ENCODE measurements at regions not wholly inside any gene's neighbourhood (a gene's known extent, or its start where the extent isn't known, plus 50 kb on each side); places are given as distances from the start of the nearest gene placed in this dataset.

- TF ChIP-seq POLR2A (IDR thresholded peaks at IDR 0.05): no peak
- intact Hi-C loops (cut with DNase I; ENCODE audit: low total_unique reads): no loop called here
- no peak for DNase-seq
- Histone ChIP-seq H3K27ac (no peak overlapping the region), H3K4me1 (no peaks in the 10 kb centered on the region), H3K27me3 (no peaks in the 10 kb centered on the region), H3K4me3 (no peak overlapping the region), H3K36me3 (no peaks in the 10 kb centered on the region), H3K9me3 (no peaks in the 10 kb centered on the region)
- in situ Hi-C loops (cut with MboI; ENCODE audit: low sequenced_read_pairs in 4 of 4): no loop called here
- ATAC-seq: no peak
Observed at GRCh38 chr6:45780523-45780922, 235.1 kb downstream of the CLIC5 start.

- ATAC-seq: no peak
- H3K4me1 ChIP-seq: no peaks in the 10 kb centered on the region
- in situ Hi-C loops (cut with MboI; ENCODE audit: low sequenced_read_pairs in 4 of 4): no loop called here
- H3K4me3 ChIP-seq: no peak overlapping the region
- intact Hi-C loops (cut with DNase I; ENCODE audit: low total_unique reads): no loop called here
- no peaks in the 10 kb centered on the region for H3K27me3 ChIP-seq
- H3K36me3 ChIP-seq: no peaks in the 10 kb centered on the region
- DNase-seq: no peak
- TF ChIP-seq POLR2A (IDR thresholded peaks at IDR 0.05) (no peak), CTCF (IDR thresholded peaks at IDR 0.05 in 4 of 5, conservative IDR thresholded peaks at IDR 0.05 in 1 of 5) (no peak)
- no peaks in the 10 kb centered on the region for H3K9me3 ChIP-seq
- H3K27ac ChIP-seq: no peak overlapping the region
Observed at GRCh38 chr6:45775026-45775697, 240.5 kb downstream of the CLIC5 start.

- in situ Hi-C loops (cut with MboI; ENCODE audit: low sequenced_read_pairs in 4 of 4) (no loop called here), intact Hi-C loops (cut with DNase I; ENCODE audit: low total_unique reads) (no loop called here)
- ATAC-seq: no peak
- DNase-seq: no peak
- Histone ChIP-seq H3K9me3 (no peaks in the 10 kb centered on the region), H3K4me3 (no peak overlapping the region), H3K27me3 (no peaks in the 10 kb centered on the region), H3K36me3 (no peaks in the 10 kb centered on the region), H3K27ac (no peak overlapping the region), H3K4me1 (no peaks in the 10 kb centered on the region)
- TF ChIP-seq POLR2A (IDR thresholded peaks at IDR 0.05) (no peak), CTCF (IDR thresholded peaks at IDR 0.05 in 4 of 5, conservative IDR thresholded peaks at IDR 0.05 in 1 of 5) (no peak)
Observed at GRCh38 chr6:45773906-45774305, 241.8 kb downstream of the CLIC5 start.

GRCh38 chr6:45772886-45773495 is 242.7 kb downstream of the CLIC5 start:
- ATAC-seq (no peak), DNase-seq (no peak)
- no peak for TF ChIP-seq CTCF (IDR thresholded peaks at IDR 0.05 in 4 of 5, conservative IDR thresholded peaks at IDR 0.05 in 1 of 5)
- no peak for TF ChIP-seq POLR2A (IDR thresholded peaks at IDR 0.05)
- Histone ChIP-seq H3K36me3 (no peaks in the 10 kb centered on the region), H3K4me3 (no peak overlapping the region), H3K27me3 (no peaks in the 10 kb centered on the region), H3K4me1 (no peaks in the 10 kb centered on the region), H3K9me3 (no peaks in the 10 kb centered on the region), H3K27ac (no peak overlapping the region)
- intact Hi-C loops (cut with DNase I; ENCODE audit: low total_unique reads): no loop called here
- in situ Hi-C loops (cut with MboI; ENCODE audit: low sequenced_read_pairs in 4 of 4): no loop called here

GRCh38 chr6:45772051-45772450 is 243.6 kb downstream of the CLIC5 start:
- Histone ChIP-seq H3K9me3 (peaks cover 0 to 4% (median 0%) of the 10 kb centered on the region in 3 donors), H3K4me3 (no peak overlapping the region), H3K27ac (no peak overlapping the region), H3K36me3 (no peaks in the 10 kb centered on the region), H3K4me1 (no peaks in the 10 kb centered on the region), H3K27me3 (no peaks in the 10 kb centered on the region)
- ATAC-seq (no peak), DNase-seq (no peak)
- TF ChIP-seq POLR2A (IDR thresholded peaks at IDR 0.05): no peak
- no peak for TF ChIP-seq CTCF (IDR thresholded peaks at IDR 0.05 in 4 of 5, conservative IDR thresholded peaks at IDR 0.05 in 1 of 5)
- in situ Hi-C loops (cut with MboI; ENCODE audit: low sequenced_read_pairs in 4 of 4) (no loop called here), intact Hi-C loops (cut with DNase I; ENCODE audit: low total_unique reads) (no loop called here)
